Femur (tissue), 1 donor: ENCODE measurements at regions not wholly inside any gene's neighbourhood (a gene's known extent, or its start where the extent isn't known, plus 50 kb on each side); places are given as distances from the start of the nearest gene placed in this dataset.
A peak's percentile ranks its signal among the peaks of the same experiment; 100 is the strongest.

Source experiments
- DNase-seq: peaks from one replicate; pipeline ENCODE4 v3.0.0-alpha.2; 2017

DNA sequence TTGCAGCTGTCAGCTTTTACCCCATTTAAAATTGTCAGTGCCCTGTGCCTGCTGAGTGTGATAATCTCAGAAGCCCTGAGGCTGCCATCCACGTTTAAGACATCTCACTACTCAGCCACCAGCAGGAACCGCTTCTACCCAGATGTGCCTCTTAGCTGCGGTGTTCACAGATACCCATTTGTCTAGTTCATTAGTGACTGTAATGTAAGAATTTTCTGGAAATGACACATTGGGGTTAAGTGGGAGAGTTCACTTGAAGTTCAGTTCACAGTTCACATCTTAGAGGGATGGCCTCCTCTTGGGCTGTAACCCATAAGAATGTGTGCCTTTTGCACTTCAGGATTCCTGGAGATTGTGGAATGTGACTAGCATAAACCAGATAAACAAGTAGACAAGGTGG, 477.7 kb downstream of the BTBD3 start:
- DNase-seq, result no peak

DNA sequence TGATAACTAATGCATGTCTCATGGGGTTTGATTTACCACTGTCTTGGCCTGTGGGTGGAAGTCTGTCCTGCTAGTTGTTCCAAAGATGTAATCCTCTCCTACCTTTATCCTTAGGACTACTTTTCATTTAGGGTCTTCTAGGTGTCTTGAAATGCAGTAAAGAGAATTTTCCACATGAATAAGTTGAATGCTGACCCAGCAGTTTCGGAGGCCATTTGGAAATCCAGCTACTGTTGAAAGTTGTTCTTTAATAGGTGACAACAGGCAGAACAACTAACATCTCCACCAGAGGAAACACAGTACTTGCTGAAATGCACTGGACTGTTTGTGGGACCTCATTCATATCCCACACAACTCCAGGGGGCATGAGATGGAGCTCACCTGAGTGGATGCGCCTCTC, 478.1 kb downstream of the BTBD3 start:
- DNase-seq, result no peak

DNA sequence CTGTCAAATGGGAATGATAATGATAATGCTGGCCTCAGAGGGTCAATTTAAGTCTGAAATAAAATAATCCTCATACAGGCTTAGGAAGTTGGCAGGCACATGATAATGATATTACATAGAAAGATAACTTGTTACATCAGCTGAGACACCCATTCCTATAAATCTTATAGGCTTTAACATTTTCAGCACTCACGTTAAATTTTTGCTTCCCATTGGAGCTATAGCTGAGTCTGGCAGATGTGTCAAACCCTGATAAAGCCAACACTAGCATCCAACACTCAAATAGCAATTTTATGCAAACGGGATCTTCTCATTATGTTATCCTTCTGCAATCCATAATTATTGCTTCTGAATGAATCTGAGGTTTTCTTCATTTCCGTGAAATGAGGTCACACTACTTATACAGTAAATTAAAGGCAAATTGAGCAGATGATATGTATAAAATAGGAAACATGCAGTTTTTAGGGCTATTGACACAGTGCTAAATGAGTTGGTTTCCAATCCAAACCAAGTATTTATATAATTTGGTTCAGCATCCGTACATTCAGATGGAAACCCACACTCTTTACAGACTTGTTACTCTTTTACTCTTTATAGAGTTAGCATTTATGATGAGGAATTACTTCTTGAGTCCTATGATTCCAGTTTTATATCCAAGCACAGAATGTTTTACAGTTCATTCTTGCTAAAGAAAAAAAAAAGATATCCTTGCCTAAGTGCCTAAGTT, 481.6 kb downstream of the BTBD3 start:
- DNase-seq, result no peak

DNA sequence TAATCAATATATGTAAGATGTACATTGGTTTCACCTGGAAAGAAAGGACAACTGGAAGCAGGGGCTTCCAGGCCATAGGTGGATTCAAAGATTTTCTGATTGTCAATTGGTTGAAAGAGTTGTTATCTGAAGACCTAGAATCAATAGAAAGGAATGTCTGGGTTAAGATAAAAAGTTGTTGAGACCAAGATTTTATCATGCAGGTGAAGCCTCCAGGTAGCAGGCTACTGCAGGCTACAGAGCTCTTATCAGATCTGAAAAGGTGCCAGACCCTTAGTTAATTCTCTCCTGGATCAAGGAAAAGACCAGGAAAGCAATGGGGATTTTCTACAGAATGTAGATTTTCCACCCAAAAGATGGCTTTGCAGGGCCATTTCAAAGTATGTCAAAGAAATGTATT, 487.2 kb downstream of the BTBD3 start:
- DNase-seq, result no peak

DNA sequence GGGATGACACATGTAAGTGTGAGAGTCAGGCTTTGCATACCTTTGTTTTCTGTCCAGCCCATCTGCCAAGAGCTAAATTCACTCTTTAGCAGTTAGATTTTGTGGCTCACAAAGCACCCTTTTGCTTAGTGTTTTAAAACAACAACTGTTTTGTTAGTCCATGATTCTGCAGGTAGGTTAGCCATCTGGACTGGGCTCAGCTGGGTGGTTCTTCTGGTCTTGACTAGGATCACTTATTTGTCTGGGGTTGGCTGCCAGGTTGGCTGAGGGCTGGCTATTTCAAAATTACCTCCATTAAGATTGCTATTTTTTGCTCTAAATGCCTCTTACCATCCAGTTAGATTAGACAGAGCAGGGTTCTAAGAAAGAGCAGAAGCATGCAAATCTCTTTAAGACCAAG, 489.3 kb downstream of the BTBD3 start:
- DNase-seq, result no peak

DNA sequence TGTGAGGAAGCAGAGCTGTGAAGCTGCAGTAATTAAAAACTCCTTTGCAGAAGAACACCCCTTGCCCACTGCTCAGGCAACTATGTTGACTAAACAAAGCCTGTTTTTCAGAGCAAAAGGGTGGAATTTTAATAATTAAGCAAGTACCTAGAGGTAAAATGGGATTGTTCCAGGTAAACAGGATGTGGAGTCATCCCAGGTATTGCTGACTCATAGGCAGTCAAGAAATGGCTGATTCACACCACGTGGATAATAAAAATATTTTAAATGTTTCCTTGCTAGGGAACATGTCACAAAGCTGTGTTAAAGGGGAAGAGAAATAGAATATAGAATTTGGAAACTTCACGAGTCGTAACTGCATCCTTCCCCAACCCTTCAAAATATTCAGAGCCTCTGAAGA, 491.8 kb downstream of the BTBD3 start:
- DNase-seq, result no peak

DNA sequence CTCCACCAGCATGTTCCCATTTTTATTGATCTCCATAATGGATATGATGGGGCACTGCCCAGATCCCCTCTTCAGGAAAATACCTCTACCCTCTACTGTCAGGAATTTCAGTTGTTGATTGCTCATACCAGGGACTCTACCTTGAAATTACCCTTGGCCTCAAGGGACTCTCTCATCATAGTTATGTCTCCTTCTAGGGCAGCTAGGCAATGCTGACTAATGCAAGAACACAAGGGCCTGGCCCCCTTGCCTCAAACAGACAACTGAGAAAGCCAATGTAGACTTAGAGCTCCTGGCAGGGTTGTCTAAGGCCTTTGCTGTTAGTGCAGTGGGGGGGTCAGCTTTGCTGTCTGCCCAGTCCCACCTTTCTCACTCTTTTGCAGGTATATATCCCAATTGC, 493.1 kb downstream of the BTBD3 start:
- DNase-seq, result no peak

DNA sequence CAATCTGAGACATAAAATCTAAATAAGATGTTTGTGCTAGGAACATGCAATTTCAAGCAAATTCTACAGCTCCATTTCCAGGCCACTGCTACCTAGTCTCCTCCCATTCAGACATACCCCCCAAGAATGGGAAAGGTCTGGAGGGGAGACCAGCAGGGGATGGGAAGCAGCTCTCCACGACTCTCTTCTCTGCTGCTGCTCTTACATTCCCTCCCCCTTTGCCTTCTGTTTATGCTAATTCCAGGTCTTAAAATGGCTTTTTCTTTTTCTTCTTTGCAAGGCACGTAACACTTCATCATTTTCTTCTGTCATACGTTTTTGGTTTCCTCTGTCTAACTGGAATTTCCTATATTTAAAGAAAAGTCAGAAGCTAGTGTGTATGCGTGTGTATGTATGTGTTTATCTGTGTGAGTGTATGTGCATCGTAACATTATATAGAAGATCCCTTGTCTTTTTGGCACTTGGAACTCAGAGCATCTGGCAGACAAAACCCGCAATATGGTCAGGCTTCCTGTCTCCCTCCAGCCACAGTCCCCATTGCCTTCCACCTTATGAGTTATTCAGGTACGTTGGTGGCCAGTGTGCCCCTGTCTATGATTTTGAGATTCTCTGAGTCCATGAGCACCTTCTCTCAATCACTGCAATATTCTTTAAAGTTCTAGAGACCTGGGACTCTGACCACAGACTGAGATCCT, 493.7 kb downstream of the BTBD3 start:
- DNase-seq, result no peak

DNA sequence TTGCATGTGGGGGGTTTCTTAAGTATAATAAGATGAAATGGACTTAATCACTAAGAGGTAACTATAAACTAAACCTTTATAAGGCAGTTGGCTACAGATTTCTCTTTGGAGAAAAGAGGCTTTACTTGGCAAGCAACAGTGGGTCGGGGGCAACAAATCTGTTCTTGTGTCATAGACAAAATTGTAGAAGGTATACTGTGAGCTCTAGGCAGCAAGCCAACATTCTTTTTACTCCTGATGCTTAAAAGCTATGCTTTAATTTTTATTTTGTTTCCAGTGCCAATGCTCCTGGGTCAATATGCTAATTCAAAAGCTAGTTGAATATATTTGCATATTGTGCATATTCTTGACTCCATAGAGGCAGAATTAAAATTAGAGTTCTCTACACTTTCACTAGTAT, 495.4 kb downstream of the BTBD3 start:
- DNase-seq, result no peak

DNA sequence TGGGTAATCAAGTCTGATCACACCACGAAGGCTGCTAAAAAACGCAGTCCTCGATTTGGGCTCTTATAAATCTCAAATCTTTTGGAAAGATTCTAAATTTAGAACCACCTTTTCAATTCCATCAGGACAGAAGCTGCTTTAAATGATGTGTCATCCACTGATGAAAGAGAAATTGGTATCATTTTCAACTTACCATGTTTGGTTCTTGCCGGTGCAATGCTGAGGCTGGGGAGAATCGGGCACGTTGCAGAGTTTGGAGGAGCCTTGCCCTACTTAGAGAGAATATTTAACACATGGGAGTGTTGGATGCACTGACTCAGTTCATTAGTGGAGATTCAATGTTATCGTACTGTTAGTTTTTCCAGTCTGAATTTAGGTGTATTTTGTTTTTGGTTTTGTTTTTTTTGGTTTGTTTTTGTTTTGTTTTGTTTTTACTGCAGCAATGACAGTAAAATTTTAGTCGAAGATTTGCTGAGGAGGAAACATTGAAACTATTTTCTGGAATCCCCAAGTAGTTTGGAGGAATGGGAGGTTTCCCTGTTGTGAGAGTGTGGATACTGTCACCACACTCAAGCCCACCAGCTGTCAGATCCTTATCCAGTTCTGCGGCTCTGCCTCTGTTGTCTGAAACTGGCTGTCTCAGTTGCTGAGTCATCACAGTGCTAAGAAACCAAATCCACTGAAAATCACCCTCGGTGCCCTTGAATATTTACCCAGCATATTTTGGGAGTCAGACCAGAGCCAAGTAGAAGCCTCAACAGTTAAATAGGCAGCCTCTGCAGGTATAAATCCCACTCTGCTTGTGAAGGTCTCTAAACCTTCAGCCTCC, 497.0 kb downstream of the BTBD3 start:
- DNase-seq, result no peak

DNA sequence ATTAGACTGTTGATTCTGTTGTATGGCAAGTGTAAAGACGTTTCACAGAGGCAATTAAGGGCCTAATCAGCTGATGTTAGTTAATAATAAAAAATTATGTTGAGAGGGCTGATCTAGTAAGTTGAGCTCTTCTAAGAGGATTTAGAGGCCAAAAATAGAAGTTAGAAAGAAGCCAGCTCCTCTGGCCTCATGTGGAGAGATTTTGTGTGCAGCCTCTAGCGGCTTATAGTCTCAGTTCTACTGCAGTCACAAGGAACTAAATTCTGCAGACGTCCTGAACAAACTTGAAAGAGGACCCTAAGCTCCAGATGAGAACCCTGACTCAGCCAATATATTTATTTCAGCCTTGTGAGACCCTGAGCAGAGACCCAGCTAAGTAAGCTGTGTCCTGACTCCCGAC, 498.6 kb downstream of the BTBD3 start:
- DNase-seq, result no peak

DNA sequence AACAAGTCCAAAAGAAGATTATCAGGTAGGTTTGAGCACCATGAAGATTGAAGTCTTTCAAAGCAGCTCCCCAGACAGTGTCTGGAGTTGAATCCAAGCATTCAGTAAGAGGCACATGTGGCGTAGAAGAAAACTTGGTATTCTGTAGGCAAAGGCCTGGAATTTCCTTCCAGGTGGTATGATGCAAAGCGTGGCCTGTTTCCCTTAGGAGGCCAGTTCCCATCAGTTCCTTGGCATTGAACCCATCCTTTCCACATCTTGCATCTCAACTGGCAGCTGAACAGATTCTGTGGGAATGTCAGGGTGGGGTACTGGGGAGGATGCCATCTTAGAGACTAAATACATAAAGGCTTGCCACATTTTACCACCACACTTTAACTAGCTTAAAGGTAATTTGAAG, 516.0 kb downstream of the BTBD3 start:
- DNase-seq, result peak; percentile 32

DNA sequence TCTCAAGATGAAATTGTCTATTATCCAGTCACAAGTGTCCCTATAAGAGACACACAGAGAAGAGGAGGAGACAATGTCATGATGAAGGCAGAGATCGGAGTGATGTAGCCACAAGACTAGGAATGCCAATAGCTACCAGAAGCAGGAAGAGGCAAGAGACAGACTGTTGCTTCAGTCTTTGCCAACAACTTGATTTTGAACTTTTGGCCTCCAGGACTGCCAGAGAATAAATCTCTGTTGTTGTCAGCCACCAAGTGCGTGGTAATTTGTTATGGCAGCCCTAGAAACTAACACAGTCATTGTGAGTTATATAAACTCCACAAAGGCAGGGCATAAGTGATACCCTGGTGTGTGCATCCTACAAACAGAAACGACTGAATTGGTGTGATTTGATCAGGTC, 517.0 kb downstream of the BTBD3 start:
- no peak for DNase-seq

DNA sequence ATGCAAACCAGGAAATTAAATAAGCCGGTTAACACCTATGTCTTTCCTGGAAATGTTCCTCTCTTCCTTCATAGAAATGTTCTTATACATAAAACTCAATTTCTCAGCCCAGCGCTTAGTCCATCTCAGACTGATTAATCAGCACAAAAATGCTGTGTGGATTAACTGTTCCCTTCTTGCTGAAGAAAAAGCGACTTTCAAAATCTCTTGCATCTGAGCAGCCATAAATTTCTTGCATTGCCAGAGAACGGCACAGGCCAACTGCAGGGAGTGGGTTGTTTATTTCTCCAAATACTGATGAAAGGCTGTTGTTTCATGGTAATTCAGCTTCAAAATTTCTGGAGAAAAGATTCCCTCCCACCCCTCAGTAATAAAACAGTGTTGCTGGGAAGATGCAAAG, 517.6 kb downstream of the BTBD3 start:
- no peak for DNase-seq

DNA sequence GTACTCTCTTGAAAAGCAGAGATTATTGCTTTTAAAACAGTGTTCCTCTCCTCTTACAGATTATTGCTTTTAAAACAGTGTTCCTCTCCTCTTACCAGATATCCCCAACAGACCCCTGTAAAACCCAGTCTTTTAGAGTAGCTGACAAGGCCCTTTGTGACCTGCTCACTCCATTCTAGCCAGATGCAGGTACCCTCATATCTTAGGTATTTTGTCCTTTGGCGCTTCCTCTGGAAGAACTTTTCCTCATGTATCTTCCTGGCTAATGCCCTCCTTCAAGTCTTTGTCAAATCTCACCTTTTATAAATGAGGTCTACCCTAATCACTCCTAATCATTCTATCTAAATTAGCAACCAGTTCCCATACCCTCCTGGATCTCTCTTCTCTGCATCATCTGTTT, 536.0 kb downstream of the BTBD3 start:
- no peak for DNase-seq

DNA sequence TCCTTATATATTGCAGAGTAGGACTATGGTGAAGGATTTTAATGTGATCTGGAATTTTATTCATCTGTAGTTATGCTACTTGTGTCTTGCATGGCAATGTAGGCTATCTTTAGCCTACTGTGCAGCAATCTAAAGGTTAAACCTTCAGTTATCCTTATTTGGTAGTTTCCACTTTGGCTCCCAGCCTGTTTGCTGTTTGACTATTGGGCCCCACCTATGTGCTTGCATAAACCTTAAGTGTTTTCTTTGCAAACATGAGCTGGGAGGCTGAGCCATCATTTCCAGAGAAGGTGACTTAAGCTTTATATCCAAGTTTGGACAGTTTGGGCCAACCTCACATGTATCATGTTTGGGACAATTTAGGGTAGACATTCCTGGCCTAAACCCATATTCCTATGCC, 537.5 kb downstream of the BTBD3 start:
- no peak for DNase-seq

DNA sequence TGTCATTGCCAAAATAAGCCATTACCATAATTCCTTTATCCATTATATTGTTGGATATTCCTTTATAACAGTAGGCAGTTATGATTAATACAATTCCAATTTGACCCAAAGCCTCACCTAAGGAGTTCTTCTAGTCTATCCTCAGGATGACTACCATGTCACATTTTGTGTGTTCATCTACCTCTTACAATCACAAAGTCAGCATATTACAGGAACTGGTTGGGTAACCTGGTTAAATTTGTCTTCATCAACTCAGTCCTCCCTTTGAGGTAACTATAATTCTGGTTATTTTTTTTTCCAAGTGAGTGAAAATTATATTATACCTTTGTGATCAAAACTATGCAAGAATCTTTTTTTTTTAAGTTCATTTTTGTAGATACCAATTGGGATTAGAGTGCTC, 540.5 kb downstream of the BTBD3 start:
- no peak for DNase-seq

DNA sequence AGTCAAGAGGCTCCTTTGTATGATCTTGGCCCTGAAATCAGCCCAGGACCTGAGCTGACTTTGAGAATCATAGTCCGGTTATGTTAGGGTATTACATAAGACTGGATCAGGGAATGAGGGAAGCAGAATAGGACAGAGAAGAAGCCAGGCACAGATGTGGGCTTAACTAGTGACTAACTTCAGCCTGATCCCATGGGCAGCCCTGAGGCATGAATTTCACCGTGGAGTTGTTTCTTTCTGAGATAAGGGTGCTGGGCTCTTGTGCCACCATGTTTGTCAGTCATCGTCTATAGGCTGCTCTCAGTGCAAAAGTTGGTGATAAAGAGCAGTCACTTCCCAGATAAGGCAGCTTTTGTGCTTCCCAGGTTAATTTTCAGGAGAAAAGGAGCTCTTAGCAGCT, 544.7 kb upstream of the SPTLC3 start:
- no peak for DNase-seq

DNA sequence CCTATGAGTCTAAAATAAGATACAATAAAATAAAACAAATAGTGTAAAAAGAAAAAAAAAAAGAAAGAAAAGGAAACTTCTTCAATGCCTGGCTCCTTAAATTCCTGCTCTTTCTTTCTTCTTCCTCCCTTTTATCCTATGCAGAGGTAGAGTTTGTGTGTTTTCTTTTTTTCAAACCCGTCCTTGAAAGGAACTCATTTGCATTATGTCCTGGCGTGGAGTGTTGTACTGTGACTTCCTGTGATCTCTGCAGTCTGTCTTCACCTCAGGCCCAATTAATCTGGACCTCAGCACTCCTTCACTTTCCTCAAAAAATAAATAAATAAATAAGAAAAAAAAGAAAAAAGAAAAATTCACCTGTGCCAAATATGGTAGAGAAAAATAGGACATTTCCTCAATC, 541.9 kb upstream of the SPTLC3 start:
- no peak for DNase-seq

DNA sequence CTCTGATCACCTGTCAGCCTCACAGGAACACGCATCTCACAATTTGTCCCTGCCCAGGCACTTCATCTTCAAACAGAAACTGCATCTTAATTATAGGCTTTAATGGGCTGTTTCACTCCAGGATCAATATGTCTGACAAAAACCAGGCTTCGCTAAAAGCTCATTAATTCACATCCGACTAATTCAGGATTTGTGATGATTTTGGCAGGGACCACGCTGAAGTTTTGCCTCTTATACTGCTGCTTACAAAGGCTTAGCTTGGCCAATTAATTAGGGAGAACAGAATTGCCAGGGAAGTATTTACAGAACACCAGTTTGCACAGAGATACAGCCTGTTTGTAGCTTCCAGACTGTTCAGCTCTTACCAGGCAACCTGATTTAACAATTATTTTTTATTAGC, 541.0 kb upstream of the SPTLC3 start:
- DNase-seq, result no peak

DNA sequence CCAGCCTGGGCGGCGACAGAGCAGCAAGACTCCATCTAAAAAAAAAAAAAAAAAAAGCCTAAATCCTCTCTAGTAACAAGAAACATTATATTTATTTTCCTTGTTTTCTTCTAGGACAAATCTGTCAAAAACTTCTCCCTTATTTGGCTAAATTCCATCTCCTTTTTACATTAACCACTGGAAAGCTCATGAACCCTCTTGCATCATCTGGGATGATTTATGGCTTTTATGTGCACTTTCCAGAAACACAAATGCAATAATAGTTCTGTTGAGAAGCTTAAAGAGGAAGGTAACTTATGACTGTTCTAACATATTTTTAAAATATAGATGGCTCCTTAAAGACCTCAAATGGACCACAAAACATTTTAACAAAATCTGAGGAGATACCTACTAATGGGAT, 526.1 kb upstream of the SPTLC3 start:
- no peak for DNase-seq

DNA sequence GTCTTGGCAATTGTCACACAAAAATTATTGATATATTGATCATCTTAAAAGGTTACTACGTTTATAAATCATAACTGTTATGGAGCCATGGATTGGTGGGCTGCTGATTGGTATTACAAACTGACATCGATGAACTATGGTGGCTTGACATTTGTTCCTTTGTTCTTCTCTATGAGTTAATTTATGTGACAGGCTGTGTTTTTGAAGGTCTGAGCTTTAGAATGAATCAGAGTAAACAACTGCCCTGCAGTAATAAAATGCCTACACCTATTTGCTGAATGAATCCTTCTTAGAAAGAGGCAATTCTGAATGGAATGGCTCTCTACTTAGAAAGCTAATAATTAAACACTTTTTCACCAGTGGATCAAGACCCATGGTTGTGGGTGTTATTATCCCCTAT, 506.3 kb upstream of the SPTLC3 start:
- no peak for DNase-seq

DNA sequence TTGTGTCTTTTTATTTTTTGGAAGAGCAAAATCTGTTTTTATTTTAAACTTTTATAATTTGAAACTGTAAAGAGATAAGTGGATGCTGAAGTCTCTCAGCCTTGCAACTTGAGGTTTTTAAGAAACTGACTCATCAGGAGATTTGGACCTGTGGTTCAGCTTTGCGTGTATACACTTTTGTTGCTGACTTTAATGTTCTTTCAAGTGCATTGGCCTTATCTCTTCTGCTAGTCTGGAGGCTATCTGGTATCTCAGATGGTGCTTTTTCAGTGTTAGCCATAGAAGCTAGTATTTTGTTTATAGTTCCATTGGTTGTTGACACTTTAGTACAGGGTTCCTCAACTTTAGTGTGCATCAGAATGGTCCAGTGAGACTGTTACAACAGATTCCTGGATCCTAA, 504.0 kb upstream of the SPTLC3 start:
- DNase-seq, result no peak

DNA sequence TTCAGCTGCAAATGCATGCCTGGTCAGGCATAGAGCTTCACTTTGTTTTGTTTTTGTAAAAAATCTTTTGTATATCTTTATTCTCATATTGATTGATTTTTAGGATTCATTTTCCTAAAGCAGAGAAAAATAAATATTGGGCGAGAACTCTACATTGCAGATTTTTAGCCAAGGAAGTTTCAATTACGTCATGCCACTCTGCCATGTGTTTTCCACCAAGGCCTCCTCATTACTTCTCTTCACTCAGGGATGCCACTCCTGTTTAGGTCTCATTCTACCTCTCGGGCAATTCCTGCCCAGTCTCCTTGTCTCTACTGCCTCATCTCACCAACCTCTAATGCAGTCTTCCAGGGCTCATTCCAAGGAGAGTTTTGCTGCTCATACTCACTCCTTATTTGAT, 497.3 kb upstream of the SPTLC3 start:
- no peak for DNase-seq
